Breast epithelium (tissue), 3 donors: ENCODE measurements at regions not wholly inside any gene's neighbourhood (a gene's known extent, or its start where the extent isn't known, plus 50 kb on each side); places are given as distances from the start of the nearest gene placed in this dataset.

Experiments
- POLR2A ChIP-seq: fragments of 450-650 bp; IDR thresholded peaks from one replicate; pipeline ENCODE4 v1.6.1; 2016; ENCODE audit warnings: antibody characterized with exemption, mild to moderate bottlenecking, moderate library complexity
- TF ChIP-seq, protein P1 (sequence below), 3 donors: fragments of 450-650 bp; IDR thresholded peaks; one replicate each; pipeline ENCODE4 v1.5.1; 2016 to 2017; ENCODE audit warnings: antibody characterized with exemption in 3 of 3, mild to moderate bottlenecking in 3 of 3, moderate library complexity in 3 of 3

- TF ChIP-seq POLR2A: no peak
- TF ChIP-seq, protein P1, sequence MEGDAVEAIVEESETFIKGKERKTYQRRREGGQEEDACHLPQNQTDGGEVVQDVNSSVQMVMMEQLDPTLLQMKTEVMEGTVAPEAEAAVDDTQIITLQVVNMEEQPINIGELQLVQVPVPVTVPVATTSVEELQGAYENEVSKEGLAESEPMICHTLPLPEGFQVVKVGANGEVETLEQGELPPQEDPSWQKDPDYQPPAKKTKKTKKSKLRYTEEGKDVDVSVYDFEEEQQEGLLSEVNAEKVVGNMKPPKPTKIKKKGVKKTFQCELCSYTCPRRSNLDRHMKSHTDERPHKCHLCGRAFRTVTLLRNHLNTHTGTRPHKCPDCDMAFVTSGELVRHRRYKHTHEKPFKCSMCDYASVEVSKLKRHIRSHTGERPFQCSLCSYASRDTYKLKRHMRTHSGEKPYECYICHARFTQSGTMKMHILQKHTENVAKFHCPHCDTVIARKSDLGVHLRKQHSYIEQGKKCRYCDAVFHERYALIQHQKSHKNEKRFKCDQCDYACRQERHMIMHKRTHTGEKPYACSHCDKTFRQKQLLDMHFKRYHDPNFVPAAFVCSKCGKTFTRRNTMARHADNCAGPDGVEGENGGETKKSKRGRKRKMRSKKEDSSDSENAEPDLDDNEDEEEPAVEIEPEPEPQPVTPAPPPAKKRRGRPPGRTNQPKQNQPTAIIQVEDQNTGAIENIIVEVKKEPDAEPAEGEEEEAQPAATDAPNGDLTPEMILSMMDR (IDR thresholded peaks at IDR 0.05): no peak
Observed at GRCh38 chr3:157819270-157820156, 286.7 kb downstream of the SHOX2 start.
